HG03280 (cell line): ENCODE measurements at regions not wholly inside any gene's neighbourhood (a gene's known extent, or its start where the extent isn't known, plus 50 kb on each side); places are given as distances from the start of the nearest gene placed in this dataset.

Experiments
- ATAC-seq: cut with Tn5 transposase; IDR thresholded peaks from one replicate; pipeline ENCODE4 v1.9.1; 2021; ENCODE audit warnings: mild to moderate bottlenecking, moderate library complexity; ENCODE audit not compliant: unreplicated experiment

DNA sequence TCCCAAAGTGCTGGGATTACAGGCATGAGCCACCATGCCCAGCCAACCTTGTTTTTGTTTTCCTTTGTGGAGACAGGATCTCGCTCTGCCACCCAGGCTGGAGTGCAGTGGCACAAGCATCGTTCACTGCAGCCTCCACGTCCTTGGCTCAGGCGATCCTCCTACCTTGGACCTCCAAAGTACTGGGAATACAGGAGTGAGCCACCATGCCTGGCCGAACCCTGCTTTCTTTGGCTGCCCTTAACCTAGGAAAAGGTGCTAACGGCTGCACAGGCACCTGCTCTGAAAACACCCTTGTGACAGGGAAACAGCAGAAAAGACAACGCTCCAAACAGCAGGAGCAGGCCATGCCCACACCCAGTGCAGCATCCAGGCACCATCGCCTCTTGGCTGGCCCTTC, 71.9 kb downstream of the OAT start:
- ATAC-seq, result no peak

DNA sequence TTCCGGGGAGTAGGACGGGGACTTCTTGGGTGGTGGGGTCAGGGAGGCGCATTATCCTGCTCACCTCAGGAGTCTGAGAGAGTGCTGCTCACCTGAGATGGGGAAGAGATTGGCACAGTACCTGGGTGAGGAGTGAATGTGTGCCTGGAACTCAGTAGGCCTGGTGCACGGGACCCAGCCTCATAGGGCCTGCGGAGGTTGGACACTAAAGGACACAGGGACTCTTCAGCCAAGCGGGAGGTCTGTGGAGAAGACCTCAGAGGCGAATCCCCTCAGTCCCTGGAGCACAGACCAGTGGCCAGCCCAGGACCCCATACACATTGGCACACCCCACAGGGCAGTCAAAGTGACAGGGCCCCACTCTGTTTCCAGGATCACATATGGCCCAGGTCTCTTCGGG, 73.2 kb downstream of the OAT start:
- no peak for ATAC-seq

DNA sequence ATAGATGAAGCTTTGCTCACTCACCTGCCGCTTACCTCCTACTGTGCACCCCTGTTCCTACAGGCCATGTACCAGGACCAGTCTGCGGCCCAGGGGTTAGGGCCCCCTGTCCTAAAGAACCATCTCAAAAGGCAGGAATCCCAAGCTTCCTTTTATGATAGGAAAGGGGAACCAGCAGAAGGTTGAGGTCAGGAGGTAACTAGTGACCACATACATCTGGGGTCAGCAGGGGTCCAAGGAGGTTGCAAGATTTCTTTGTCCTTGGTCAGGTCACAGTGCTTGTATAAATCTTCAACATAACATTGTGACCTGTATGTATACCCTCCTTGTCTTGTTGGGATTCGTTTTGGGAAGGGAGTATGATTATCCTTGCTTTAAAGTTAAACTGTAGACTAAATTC, 73.8 kb downstream of the OAT start:
- no peak for ATAC-seq

DNA sequence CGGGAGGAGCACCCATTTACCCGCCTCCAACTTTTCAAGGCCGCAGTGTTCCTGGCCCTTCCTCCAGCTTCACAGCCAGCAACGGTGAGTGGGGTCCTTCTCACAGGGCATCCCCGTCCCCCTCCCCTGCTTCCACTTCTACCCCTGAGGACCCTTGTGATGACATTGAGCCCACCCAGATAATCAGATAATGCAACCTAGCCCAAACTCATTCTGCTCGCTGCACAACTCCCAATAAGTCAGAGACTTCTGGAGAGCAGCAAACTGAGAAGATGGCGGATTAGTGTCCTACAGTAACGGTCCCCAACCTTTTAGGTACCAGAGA, 74.5 kb downstream of the OAT start:
- ATAC-seq, result no peak

DNA sequence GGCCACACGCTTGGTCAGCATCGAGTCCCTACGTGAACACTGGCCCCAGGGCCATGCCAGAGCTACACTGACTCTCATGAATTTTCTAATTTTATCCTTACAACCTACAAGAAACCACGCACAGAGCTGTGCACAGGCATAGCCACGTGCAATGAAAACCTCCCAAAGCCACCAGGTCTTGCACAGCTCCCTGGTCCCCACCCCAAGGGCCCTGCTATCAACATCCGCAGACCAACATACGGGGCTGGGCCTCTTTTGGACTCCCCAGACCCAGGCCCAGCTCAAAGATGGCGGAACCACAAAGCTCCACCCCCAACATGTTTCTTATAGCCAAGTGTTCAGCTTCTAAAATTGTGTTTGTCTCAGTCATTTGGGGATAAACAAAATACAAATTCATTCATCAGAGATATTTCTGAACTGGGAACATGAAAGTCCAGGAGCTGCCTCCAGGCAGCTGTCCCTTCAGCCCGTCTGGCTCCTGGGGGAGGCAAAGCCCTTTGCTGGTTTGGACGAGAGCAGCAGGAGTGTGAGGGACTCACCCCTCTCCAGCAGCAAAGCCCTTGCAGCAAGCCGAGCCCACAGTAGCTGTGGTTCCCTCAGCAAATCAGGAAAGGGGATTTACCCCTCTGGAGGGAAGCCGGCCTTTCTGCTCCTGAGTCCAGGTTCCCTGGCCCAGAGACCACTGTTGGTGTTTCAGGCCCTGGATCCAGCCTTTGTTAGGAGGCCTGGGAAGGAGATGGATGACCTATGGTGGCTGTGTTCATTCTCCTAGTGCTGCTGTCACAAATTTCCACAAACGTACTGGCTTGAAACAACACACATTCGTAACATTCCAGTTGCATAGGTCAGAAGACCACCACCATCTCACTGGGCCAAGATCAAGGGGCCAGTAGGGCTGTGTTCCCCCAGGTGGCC, 75.1 kb downstream of the OAT start:
- ATAC-seq, result no peak

DNA sequence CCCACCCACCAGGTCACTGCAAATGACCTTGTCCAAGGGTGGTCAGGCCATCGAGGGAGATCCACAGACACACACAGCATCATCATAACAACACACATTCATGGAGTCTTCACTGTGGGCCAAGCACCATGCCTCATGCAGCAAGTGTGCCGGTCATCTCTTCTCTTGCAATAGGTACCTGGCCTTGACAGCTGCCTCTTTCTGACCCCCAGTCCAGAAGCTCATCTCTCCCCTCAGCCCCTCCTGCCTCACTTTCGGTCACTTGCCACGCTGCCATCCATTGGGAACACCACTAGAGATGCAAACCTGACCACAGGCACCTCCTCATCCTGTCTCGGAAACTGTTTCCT, 75.9 kb downstream of the OAT start:
- ATAC-seq, result no peak

DNA sequence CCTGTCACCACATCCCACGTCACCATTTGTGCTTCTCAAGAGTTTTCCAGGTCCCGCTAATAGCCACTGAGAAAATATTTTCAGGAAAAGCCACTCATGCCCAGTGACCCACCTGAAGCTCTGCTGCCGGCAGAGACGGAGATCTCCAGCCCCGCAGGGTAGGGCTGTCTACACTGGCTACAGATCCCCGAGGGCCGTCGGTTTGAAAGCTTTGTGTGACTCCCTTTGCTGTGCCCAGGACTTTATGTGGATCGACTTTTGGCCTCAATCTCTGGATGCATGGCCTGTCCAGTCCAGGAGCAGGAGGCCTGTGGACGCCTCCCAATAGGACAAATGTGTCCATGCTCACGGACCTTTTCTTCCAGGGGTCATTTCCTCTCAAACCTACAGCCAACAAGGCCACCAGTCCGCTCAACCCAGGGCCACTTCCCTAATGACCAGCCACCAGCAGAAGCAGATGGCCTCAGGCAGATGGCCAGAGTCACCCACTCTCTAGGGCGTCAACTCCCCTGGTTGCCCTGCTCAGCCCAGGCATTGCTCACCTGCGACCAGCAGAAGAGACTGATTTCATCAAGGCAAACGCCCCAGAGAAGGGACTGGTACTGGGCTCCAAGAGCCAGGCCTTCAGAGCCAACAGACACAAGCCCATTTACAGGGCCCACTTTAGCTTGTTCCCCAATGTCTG, 76.4 kb downstream of the OAT start:
- no peak for ATAC-seq

DNA sequence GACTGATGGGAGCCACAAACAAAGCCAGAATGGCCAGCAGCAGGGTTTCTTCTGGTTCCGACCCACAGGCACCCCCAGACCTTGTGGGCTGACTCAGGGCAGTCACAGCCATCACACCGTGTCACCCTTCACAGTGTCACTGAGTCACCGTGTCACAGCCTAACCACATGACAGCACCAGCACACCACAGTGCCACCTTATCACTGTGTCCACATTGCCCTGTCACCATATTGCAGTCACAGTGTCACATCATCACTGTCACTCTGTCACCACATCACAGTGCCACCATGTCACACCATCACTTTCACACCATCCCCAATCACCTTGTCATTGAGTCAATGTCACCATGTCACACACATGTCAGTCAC, 77.0 kb downstream of the OAT start:
- no peak for ATAC-seq

DNA sequence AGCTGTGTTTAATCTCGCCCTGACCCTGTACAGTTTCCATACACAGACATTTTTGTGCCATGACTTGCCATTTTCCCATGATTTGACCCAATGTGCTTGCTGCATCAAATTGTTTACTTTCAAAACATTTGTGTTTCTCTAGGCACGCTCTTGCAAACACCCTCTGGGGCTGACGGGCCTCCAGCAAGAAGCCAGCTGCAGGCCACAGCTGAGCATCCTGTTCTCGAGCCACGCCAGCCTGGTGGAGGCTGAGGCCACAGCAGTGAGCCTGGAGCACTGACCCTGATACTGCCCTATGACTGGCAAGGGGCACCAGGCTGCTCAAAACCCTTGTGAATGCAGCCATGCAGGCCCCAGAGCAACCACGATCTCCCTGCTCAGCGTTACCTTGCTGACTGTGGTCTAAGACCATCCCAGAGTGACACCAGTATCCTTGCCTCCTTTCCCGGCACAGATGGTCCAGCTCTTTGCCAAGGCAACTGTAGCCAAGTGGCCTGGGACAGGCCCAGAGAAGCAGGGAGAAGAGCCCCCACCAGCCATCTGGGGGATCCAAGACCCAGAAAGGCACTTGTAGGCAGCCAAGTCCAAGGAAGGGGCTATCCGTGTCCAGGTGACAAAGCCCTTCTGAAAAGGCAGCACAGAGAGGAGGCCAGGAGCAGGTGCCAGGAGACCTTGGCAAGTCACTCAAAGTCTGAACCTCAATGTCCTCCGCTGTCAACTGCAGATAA, 78.5 kb downstream of the OAT start:
- no peak for ATAC-seq

DNA sequence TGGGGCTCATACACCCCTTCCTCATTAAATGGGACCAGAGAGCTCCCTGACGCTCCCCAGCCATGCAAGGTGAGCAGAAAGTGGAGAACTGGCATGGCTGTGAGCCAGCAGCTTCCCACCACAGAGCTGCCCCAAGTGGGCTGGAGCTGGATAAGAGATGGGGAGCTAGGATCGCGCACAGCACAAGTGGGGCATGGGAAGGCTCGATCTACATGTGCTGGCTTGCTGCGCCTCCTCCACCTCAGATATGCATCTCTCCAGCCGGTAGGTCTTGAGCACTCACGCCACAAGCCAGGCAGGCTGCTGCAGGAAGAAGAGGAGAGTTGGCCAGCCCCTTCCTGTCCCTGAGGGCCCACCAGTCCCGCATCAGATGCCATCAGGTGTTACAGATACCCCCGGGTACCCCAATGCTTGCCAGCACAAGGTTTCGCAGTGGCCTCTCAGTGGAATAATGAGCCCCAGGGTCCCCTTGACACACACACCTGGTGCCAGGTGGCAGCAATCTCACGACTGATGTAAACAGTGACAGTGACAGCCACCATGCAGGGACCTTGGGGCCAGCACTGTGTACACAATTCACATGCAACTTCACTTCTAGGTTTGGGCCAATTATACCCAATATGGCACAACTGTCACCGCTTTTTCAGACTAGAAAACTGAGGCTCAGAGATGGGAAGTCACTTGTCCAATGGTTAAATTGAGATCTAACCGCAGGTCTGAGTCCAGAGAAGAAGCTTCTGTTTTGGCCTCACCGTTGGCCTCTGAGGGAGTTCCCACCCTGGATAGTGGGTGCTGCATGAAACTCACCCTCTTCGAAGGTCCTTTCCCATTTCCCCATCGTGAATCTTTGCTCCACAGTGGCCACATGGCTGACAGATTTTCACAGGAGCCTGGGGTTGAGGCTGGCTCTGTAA, 79.3 kb downstream of the OAT start:
- no peak for ATAC-seq

DNA sequence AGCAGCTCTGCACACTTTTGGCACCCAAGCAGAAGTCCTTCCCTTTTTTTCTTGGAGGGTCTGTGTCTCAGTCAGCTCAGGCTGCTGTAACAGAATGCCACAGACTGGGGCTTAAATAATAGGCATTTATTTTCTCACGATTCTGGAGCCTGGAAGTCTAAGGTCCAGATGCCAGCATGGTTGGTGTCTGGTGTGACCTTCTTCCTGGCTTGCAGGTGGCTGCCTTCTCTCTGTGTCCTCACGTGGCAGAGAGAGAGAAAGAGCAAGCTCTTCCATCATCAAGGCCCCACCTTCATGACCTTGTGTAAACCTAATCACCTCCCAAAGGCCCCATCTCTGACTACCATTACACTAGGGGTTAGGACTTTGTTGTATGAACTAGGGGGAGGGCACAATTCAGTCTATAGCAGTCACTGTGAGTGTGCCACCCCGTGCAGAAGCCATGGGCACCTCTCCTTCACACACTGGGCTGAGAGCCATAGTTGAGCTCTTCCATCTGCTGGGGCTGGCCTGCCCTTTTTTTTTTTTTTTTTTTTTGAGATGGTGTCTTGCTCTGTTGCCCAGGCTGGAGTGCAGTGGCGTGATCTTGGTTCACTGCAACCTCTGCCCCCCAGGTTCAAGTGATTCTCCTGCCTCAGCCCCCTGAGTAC, 80.3 kb downstream of the OAT start:
- no peak for ATAC-seq

DNA sequence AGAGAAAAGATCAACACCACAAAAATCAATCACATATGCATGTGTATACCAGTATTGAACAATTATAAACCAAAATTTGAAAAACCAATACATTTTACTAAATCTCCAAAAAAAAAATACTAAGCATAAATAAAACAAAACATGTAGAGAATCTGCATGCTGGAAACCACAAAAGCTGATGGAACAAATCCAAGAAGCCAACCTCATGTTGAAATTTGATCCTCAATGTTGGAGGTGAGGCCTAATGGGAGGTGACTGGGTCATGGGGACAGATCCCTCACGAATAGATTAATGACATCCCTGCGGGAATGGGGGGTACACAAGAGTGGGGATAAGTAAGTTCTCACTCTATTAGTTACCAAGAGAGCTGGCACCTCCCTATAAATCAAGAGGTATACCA, 82.5 kb downstream of the OAT start:
- ATAC-seq, result no peak

DNA sequence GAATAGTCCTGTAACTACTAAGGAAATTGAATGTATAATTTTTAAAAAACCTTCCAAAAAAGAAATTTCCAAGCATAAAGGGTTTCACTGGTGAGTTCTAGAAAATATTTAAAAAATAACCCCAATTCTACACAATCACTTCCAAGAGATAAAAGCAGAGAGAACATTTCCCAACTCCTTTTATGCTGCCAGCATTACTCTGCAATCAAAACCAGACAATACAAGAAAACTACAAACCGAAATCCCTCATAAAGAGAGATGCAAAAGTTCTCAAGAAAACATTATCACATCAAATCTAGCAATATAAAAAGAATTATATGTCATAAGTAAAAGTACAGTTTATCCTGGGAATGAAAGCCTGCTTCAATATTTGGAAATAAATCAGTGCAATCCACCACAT, 84.8 kb downstream of the OAT start:
- no peak for ATAC-seq

DNA sequence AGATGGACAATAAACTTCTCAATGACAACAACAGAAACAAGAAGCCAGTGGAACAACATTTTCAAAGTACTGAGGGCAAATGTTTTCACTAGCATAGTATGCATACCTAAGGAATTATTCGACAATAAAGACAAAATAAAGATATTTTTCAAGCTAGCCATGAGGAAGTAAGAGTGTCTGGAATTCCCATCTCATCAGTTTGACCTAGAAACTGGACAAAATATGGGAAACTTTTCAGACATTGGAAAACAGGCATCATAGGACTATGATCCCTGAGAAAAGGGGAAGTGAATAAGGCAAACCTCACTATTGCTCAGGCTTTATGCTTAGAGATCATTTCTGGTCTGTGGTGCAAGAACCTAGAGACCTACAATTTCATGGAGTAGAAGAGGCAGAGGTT, 86.3 kb downstream of the OAT start:
- ATAC-seq, result no peak

DNA sequence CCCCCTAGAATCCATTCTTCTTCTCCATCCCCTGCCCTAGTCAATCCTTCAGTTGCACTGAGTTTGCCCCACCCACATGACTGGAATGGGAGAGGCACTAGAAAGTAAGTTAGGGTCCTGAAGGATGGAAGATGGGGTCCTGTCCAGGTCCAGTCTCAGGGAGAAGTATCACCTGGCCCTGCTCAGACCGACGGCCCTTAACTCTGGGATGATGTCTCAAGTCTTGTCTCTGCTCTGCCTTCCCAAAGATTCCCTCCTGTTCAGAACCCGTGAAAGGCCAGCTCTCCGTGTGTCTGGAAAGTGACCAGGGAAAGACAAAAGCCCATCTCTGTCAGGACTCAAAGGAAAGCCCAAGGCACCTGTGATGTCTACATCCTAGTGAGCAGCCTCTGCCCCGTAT, 88.8 kb downstream of the OAT start:
- no peak for ATAC-seq

DNA sequence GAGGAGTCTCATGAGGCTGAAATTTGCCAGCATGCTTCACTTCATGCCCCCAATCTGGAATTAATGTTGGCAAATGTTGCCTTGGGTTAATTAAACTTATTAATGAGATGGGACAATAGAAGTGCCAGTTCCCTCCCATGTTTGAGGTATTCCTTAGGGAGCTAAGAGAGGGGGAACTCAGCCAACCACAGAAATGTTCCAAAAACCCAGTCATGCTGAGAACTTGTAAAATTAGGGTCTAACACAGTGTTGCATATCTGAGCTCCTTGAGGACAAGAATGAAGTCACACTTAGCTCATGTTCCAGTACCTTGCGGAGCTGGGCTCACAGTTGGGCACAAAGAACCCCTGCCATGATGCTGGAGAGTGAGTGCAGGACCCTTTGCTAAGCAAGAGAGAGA, 89.4 kb downstream of the OAT start:
- no peak for ATAC-seq

DNA sequence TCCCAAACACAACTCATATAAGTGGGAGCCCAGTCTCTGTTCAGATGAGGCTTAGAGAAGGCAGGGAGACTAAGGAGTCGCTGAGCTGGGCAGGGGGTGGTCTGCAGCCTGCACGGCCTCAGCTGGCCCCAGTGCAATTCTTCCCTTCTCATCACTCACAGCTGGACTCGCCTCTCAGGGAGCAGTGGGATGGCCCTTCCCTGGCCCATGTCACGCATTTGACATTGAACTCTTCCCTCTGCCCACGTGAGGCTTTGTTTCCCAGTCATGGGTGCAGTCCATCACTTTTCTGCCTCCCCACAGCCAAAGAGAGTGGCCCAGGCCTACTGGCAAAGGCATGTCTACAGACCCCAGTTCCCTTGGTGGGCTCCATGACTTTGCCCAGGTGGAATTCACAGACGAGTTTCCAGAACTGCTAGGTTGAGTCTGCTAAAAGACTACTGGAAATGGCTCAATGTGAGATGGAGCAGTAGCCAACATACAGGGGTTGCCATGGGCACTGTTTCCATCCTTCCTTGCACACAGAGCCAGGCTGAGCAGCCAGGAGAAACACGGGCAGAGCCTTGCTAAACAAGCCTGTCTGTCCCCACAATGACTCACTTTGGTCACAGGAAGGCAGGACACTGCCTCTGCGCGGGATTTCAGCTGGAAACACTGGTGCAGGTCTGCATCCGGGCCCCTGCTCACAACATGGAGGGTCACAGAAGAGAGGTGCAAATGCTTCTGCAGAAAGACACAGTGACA, 90.1 kb downstream of the OAT start:
- ATAC-seq, result no peak

DNA sequence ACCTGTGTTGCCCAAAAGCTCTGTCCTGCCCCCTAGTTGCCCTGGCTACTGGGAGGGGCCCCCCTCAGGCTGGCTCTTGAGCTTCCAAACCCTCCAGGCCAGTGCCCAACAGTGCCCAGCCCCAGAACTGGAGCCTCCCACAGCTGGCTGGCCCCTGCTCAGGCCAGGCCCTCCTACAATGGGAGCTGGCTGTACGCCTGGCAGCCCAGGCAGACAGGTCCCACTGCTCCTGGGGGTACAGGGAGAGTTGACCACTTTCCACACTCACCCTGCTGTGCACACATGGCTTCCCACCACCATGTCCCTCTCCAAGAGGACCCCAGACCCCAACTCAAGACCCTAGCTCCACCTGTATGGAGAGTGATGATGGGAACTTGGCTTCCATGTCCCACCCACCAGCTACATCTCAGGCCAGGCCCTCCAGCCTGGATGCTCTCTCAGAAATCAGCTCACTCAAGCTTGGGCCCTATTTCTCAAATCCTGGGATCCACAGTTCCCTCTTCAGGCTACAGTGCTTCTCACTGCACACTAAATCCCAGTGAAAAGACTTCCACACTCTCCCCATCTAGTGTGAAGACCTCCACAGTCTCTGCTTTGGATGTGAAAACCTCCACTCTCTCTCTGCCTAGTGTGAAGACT, 92.6 kb downstream of the OAT start:
- ATAC-seq, result no peak

DNA sequence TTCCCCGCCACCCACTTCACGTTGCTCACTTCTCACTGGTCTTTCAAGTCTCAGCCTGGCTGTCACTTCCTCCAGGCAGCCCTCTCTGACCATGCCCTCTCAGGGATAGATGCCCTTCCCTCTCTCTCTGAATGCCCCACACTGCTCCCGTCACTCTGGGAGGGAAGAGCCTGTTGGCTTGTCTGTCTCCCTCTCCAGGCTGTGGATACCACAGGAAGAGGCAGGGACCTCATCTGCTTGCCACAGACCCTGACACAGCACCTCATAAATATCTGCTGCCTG, 93.1 kb downstream of the OAT start:
- no peak for ATAC-seq
